Testis (tissue), 2 donors: ENCODE measurements at regions not wholly inside any gene's neighbourhood (a gene's known extent, or its start where the extent isn't known, plus 50 kb on each side); places are given as distances from the start of the nearest gene placed in this dataset.

Experiments
- CTCF ChIP-seq, 3 experiments: fragments of 450-650 bp in 2 of 3; fragments of 200-600 bp in 1 of 3; sonication (generic) in 1 of 3; IDR thresholded peaks; one replicate each; pipeline ENCODE4 v1.5.1; 2016 to 2019; ENCODE audit warnings: antibody characterized with exemption in 3 of 3, mild to moderate bottlenecking in 2 of 3, moderate library complexity in 1 of 3
- POLR2A ChIP-seq: fragments of 450-650 bp; IDR thresholded peaks from one replicate; pipeline ENCODE4 v1.6.1; 2017; ENCODE audit warnings: antibody characterized with exemption, mild to moderate bottlenecking, moderate library complexity

GRCh38 chr19:28665748-28666147 lies 547.2 kb downstream of the UQCRFS1 start:
- no peak for TF ChIP-seq CTCF (IDR thresholded peaks at IDR 0.05)
- TF ChIP-seq POLR2A = no peak
